Fibroblast of skin of left biceps (primary cell): ENCODE measurements at regions not wholly inside any gene's neighbourhood (a gene's known extent, or its start where the extent isn't known, plus 50 kb on each side); places are given as distances from the start of the nearest gene placed in this dataset.

Experiments
- DNase-seq, 2 experiments: peaks; one replicate each; pipeline ENCODE4 v3.0.0-alpha.2; 2013; ENCODE audit warnings: low read depth in 2 of 2

DNA sequence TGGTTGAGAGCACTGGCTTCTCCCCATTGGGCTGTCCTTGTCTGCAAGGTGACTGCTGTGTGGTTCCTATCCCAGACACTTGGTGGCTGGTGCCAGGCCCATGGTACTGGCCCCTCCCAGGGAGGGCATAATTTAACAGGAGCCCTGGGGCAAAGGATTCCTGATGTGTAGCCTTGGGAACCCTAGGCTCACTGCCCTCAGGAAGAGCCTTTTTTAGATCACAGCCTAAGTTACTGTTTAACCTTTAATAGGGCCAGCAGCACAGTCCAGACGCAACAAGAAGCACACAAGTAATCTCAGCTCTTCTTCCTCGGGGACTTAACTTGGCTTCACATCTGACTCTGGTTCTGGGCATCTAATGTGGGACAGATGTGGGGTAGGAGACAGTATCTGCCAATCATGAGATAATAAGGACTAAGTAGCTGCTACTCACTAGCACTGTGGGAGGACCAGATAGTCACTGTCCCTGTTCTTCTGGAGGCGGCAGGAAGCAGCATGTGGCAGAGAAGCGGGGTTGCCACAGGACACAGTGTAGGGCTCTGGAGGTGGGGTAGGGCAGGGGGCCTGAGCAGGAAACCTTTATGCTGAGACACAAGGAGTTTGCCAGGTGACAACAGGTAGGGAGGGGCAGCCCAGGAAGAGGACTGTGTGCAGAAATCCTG lies 136.3 kb downstream of the TMEM17 start:
- no peak for DNase-seq

DNA sequence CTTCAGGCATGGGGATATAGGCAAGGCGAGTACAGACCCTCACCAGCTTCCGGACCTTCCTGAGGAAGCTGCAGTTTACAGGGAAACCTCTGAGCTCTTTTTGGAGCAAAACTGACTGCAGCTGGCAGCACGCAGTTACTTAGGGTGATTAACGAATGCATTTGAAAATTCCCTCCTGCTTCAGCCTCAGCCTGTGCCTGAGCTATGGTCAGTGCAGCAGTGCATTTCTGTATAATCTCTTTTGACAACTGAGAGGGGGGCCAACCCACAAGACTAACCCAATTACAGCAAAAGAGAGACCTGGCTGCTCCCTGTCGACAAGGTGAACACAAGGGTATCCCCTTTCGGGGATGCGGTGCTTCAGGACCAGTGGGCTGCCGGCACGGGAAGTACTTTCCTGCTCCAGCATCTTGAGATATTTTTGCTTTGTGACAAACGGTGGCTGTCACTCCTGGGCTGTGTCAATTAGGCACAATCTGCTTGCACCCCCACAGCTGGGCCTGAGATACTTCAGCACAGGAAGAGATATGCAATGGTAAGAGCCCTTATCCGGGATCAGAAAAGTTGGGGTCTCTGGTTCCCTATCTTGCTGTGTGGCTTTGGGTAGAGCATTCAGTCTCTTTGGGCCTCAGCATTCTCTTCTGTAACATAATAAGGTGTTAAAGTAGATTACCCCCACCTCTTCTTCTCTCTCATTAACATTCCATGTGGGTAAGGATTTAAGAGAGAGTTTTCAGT lies 141.0 kb downstream of the TMEM17 start:
- DNase-seq, result no peak

DNA sequence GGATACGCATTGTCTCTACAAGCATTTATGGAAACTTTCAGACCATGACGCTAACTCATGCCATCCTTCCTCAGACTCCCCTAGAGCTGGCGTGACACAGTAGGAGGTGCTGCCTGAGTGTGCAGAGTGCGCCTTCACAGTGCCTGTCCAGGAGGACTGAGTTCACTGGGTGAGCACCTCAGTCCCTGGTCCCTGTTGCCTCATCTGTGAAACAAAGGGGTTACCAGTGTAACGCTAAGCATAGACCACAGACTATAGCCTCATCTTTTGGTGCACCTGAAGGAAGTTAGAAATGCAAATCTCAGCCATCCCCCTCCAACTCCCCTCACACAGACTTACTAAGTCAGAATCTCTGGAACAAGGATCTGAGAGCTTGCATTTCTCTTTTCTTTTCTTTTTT lies 142.8 kb downstream of the TMEM17 start:
- no peak for DNase-seq

DNA sequence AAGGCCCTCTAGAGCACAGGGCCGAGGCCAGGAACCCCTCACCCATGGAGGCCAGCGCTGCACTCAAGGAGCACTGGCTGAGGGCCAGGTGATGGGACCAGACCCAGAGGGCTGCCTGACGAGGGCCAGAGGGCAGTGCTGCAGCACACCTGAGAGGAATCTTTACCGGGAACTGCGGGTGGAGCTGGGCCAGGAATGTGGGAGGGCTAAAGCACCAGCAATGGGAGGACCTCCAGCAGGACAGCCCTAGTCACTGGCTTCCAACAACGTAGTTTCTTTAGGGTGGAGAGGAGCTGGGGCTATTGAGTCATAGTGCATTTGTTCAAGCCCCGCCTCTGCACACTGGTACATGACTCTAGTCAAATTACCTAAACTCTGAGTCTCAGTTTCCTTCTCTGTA lies 143.4 kb downstream of the TMEM17 start:
- no peak for DNase-seq

DNA sequence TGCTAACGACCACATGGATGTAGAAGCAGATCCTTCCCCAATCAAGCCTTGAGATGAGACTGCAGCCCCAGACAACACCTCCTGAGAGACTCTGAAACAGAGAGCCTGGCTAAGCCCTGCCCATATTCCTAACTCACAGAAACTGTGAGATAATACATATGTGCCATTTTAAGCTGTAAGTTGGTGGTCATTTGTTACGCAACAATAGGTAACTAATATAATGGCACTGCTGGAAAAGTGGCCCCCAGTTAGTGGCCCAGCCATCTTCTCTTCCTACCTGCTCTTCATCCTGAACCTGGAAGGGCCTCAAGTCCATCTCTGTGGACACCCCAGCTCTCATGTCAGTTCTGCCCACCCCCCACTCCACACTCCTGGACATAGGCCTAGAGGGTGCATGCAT lies 144.0 kb downstream of the TMEM17 start:
- DNase-seq, result no peak

DNA sequence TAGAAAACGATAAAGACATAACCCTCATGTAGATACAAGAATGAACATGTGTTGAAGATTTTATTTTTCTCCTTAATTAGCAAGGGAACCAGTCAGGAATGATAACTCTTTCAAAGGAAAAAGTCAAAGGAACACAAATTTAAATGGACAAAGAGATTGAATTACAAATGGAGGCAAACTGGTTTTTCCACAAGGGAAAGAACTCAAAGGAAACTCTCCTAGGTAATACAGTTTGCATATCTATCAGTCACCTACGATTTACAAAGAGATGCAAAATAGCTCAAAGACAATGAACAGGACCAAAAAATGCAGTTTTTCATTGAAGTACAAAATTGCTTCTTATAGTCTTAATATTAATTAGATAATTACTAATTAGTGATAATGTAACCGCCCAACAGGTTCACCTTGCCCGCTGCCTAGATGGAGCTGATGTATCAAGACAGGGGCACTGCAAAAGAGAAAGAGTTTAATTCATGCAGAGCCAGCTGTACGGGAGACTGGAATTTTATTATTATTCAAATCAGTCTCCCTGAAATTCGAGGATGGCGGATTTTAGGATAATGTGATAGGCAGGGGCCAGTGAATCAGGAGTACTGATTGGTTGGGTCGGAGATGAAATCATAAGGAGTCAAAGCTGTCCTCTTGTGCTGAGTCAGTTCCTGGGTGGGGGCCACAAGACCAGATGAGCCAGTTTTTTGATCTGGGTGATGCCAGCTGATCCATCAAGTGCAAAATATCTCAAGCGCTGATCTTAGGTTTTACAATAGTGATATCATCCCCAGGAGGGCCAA lies 151.0 kb downstream of the TMEM17 start:
- no peak for DNase-seq

DNA sequence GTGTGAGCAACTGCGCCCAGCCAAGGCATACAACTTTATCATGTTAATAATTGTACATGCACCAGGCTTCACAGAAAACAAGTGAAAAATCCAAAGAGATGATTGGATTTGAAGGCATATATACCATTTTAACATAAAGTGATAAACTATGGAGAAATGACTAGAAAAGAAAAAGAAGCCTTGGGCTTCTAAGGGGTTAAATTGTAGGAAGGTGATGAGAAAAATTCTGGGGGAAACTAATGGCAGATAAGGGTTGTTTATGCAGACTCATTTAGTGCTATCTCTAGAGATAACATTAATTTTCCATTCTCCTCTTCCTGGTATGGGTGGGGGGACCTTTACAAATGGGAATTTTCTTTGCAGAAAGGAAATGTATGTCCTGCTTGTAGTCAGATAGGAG lies 154.0 kb downstream of the TMEM17 start:
- no peak for DNase-seq

DNA sequence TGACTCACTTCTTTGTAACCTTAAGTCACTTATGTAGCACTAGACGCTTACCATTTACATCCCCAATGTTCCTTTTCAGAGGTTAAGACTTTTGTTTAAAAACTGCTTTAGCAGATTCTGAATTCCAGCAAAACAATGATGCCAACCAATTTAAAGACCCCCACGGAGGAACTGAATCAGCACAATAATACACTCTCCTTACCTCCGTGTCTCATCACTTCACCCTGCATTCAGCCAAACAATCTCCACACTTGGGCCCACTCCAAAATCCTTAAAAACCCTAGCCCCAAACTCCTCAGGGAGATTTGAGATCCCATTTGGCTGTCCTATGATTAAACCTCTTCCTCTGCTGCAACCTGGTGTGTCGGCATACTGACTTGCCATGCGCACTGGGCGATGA lies 153.9 kb downstream of the B3GNT2 start:
- DNase-seq, result no peak

DNA sequence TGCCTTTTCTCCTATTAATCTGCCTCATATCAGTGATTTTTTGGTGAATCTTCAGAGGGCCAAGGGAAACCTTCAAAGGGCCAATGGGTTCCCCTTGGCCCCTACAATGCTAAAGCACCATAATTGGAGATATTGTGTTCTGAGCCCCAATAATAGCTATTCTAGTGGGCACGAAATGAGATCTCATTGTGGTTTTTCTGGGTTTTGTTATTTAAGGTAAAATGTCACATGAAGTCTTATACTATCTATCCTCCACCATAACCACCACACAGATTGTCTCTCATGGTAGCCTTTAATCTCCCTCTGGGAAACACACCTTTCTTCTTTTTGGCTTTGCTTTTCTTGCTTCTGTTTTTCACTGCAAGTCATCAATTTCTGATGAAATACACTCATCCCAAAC lies 152.8 kb downstream of the B3GNT2 start:
- DNase-seq, result no peak

DNA sequence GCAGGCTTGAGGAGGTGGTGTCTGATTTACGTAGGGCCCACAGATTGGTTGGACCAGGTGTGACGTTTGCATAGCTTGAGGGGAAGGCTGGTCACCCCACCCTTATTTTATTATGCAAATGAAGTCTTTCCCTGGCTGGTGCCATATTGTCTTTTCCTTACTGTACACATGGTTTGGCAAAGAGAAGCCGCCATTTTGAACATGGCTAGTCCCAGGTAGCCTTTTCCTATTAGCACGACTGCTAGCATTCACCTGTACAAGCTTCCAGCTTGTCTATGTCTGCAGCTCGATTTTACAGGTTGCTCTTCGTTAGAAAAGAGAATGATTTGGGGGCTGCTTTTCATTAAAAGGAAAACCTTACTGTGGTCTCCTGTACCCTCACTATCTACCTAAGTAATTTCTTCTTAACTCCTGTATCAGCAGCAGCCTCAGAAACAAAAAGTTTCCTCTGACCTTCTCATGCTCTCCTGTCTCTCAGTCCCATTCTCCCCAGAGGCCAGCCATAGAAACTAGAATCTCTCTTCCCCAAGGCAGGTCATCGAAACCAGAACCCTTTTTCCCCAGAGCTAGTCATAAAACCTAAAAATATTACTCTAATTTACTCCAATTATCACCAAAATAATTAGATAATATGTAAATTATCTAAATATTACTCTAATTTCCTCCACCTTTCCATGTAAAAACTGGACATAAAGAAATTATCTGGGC lies 151.8 kb downstream of the B3GNT2 start:
- DNase-seq, result no peak

DNA sequence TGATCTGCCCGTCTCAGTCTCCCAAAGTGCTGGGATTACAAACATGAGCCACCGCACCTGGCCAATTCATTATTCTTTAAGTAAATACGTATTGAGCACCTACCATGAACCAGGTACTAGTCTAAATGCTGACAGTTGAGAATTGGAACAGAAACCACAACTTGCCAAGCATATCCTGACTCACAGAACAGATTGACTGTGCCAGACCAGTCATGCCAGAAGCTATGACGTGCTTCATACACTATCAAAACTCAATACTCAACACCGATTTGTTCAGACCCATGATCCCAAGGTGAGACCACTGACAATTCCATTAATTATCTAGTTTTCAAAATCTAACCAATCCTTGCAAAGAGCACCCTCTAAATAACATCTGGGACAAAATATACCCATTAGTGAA lies 148.6 kb downstream of the B3GNT2 start:
- DNase-seq, result no peak

DNA sequence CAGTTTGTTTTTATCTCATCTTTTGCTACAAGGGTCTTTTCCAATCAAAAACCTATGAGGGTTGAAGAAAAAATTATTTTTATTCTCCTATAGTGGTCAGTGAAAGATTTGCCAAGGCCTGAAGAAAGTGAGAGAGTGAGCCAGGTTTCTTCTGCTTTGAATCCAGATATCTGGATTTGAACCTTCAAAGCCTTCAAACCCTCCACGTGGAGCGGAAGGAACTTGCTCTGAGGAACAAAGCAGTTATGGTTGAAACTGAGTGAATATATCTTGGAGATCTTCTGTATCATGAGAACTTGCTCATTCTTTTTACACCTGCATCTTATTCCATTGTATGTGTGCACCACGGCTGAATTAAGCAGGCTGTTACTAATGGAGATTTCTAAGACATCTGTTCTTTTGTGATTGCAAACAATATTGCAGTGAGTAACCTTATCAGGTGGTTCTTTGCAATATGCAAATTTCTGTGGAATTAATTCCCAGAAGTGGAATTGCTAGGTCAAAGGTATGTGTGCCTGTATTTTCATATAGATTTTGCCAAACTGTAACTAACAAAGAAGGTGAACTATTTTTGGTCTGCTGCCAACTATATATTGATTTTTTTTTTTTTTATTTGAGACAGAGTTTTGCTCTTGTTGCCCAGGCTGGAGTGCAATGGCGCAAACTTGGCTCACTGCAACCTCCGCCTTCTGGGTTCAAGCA lies 147.9 kb downstream of the B3GNT2 start:
- DNase-seq, result no peak

DNA sequence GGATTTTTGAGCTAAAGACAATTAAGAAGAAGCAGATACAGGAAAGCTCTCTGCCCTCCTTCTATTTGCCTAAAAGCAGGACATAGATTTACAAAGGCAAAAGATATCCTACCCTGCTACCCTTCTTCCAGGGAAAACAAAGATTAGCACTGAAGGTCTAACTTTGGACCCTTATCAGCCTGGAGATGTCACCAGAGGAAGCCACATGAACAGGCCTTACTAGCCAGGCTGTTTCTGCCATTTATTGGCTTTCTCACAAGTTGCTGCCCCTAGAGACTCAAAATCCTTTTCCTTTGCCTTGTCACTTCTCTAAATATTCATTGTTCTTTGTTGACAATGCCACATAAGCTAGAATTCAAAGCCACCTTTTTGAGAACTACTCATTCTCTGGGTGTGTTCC lies 147.3 kb downstream of the B3GNT2 start:
- DNase-seq, result no peak

DNA sequence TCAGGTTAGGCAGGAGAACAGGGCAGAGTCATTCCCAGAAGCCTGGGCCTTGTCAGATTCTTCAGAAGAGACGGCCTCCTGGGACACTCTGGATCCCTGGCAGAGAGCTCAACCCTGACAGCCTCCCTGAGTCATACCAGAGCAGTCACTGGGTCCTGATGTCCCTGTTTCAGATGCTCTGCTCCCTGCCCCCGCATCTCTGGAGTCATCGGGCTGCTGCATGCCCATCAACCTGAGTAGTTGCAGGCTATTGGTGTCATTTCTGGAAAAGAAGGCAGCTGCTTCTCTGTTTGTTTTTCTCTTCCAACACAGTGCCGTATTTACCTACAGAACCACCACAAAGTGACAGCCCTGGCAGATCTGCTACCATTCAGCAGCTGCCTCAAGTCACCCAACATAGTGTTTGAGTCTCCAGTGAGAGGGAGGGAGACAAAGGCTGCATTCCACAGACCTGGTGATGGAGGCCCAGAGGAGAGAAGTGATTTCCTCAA lies 145.1 kb downstream of the B3GNT2 start:
- DNase-seq, result no peak

DNA sequence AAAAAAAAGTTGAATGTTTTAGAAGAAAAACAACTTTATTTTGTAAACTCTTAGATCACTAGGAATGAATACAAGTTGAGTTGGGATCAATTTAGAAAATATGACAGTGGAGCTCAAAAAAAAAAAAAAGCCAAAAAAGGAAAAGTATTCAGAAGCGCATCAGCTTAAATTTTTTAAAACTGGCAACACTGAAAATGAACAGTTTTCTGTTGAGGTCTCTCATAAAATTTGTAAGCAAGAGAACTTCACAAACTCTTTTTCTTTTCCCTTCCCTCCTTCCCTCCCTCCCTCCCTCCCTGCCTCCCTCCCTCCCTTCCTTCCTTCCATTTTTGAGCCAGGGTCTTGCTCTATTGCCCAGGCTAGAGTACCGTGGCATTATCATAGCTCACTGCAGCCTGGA lies 143.9 kb downstream of the B3GNT2 start:
- no peak for DNase-seq

DNA sequence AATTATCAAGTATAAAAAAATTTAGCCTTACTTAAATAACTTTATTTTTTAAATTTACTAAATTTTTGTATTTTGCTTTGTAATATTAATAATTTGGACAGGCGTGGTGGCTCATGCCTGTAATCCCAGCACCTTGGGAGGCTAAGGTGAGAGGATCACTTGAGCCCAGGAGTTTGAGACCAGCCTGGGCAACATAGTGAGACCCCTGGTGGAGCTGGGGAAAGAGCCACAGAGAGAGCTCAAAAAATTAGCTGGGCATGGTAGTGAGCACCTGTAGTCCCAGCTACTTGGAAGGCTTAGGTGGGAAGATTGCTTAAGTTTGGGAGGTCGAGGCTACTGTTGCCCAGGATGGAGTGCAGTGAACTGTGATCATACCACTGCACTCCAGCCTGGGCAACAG lies 143.5 kb downstream of the B3GNT2 start:
- DNase-seq, result no peak

DNA sequence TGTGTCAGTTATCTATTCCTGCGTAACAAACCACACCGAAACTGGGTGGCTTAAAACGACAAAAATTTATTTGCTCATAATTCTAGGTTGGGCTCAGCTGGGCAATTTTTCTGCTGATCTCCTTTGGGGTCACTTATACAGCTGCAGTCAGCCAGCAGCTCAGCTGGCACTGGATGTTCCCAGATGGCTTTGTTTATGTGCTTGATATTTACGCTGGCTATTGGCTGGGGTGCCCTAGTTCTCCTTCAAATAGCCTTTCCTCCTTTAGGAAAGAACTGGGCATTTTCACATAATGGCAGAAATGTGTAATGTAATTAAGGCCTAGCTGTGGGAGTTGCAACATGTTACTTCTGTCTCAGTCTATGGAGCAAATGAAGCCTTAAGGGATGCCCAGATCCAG lies 142.2 kb downstream of the B3GNT2 start:
- DNase-seq, result no peak

DNA sequence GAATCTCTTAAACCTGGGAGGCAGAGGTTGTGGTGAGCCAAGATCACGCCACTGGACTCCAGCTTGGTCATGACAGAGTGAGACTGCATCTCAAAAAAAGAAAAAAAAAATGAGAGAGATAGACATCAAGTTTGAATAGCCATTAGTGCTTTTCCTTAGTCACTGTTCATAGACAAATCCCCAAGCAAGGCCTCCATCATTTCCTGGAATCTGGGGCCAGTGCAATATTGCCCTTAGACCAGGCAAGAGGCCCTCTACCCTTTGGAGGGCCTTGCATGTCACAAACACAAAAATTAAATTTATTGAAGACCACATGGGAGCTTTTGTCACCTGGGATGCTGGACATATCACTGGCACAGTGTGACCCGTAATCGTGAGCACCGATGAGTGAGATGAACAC lies 141.5 kb downstream of the B3GNT2 start:
- no peak for DNase-seq

DNA sequence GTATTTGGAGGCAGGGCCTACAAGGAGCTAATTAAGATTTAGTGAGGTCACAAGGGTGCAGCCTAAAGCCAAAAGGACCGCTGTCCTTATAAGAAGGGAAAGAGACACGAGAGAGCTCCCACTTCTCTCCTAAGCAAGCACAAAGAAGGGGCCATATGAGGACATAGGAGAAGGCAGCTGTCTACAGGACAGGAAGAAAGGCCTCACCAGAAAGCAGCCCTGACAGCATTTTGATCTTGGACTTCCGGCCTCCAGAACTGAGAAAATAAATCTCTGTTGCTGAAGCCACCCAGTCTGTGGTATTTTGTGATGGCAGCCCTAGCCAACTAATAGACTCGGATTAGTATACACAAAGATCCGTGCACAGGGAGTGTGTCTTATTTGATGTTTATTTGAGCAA lies 139.7 kb downstream of the B3GNT2 start:
- no peak for DNase-seq

DNA sequence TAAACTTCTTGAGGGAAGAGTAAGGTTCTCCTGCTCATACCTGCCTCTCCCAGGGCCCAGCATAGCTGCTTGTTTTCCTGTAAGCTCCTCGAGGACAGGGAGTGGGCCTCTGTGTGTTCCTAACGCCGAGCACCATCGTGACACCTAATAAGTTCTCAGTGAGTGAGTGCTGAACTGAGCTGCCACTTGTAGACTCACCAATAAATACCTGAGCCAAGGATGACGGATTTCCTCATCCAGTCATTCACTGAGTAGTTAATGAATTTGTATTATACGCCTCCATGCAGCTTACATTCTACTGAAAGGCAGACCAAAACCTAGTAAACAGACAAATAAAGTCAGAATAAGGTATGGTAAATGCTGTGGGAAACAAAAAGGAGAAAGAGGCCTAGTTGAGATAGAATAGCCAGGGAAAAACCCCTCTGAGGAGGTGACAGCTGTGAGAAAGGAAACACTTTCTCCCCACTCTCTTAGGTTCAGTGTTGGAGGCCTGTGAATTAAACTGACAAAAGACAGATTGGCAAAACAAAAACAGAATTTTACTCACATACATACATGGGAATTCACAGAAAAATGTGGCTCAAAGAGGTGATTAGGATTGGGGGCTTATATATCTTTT lies 138.6 kb downstream of the B3GNT2 start:
- DNase-seq, result no peak

DNA sequence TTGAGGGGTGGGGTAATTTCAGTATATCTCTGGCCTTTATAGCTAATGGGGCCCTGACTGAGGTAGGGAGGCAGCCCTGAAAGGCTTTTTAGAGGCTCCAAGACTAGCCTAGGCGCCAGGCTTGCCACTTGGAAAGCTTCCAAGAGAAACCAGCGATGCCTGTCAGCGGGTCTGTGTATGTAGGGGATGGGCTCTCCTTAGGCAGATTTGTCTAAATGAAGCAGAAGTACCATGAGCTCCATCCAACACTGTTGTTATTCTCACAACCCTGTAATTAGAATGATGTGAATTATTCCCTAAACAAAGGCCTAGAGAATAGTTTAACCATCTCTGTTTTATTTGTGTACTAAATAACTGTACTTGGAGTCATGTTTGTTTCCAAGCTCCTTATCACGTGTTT lies 138.1 kb downstream of the B3GNT2 start:
- DNase-seq, result no peak
